Hematopoietic multipotent progenitor cell treated with erythropoietin and hydrocortisone succinate and interleukin-3 and kit ligand, for 6 days (in vitro differentiated cells): ENCODE measurements at regions not wholly inside any gene's neighbourhood (a gene's known extent, or its start where the extent isn't known, plus 50 kb on each side); places are given as distances from the start of the nearest gene placed in this dataset.
A peak's percentile ranks its signal among the peaks of the same experiment; 100 is the strongest.
"Not testable (repeated sequence)": the region's sequence is repeated elsewhere in the genome, so short reads cannot be mapped to it uniquely, and the experiment has no call there.

Experiments
- DNase-seq: peaks from one replicate; pipeline ENCODE4 v3.0.0-alpha.2; 2015

DNA sequence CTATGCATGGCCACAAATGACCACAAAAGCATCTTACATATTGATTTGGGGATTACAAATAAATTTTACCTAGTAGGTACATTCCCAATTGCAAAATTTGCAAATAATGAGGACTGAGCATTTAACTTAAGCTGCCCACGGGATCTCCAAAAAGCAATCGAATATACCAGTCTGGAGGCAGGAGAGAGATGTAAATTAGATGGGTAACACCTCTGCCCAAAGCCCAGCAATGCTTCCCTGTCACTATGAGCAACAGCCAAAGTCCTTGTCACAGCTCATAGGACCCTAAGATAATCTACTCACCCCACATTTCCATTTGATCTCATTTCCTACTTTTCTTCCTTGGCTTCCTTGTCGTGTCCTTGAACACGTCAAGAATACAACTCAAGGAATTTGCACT is 172.2 kb downstream of the SUCLG1 start:
- DNase-seq, result no peak

DNA sequence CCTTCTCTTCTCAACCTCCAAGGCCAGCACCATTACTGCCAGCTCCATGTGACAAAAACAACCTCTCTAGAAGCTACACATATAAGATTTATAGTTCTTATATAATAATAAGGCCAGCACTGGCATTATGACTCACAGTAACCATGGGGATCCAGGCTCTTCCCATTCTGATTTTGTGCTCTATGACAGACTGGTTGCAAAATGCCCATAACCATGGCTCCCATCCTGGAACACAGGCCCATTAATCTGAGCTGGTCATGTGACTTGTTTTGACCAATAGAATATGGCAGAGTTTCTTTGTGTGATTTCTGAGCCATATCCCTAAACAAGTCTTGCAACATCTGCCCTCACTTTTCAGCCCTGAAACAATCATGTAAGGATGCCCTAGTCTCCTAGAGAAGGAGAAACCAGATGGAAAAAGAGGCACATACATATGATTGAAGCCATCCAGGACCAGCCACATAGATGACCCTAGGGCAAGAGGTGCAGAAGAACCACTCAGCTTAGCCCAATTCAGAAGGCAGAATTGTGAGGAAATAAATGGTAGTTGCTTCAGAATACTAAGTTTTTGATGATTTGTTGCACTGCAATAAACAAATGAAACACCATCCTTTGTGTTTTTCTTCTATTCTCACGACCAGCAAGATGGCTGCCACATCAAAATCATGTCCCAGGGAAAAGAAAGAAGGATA is 173.9 kb downstream of the SUCLG1 start:
- DNase-seq, result no peak

- DNase-seq, result no peak
Measured at GRCh38 chr2:84283506-84283905, 175.6 kb downstream of the SUCLG1 start.

DNA sequence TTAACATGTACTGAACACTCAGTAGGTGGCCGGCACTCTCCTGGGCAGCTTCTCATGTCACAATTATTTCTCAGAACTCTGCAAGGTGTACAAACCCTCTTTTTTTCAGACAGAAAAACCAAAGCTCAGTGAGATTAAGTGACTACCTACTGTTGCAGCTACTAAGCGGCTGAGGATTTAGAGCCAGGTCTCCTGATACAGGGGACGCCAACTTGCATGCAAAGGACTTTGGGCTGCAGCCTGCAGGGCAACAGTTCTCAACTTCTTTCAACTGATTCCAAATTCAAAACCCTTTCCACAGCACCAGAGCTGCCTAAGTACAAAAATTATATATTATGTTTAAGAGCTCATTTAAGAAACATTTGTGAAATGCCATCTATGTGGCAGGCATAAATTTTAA is 177.6 kb downstream of the SUCLG1 start:
- no peak for DNase-seq

DNA sequence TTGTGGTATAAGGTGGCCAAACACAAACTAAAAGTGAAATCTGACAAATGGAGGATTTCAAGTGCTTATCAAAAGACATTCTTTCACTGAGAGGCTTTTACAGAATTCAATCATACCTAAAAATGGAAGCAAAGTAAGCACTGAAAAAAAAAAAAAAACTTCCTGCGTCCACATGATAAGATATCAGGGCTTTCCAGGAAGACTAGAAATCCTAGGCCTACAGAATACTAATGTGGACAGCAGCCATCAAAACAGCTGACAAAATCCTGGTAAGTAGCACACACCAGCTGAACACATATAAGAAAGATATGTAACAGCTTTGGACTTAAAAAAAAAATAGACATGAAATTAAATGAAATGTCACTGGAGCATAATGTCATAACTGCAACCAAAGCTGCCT is 178.2 kb downstream of the SUCLG1 start:
- no peak for DNase-seq

DNA sequence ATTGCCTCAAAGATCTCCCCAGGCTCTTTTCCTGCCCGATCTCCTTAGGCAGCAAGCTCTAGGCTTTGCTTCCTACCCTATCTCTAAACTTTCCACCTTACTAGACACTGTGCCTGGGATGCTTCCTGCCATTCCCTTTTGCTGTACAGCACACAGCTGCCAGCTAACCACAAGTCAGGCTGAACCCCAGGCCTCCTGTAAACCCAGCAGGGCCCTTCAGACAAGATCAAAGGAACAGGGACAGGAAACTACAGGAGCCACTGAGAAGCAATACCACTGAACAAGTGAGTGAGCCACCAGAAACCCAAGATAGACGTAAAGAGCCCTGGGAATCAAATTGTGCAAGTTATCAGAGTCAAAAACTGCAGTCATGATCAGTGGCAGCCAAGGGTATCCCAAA is 180.7 kb downstream of the SUCLG1 start:
- no peak for DNase-seq

- DNase-seq, result no peak
Measured at GRCh38 chr2:84276590-84277255, 182.4 kb downstream of the SUCLG1 start.

- DNase-seq, result no peak
Measured at GRCh38 chr2:84273406-84273805, 185.7 kb downstream of the SUCLG1 start.

- no peak for DNase-seq
Measured at GRCh38 chr2:84271977-84272376, 187.1 kb downstream of the SUCLG1 start.

- no peak for DNase-seq
Measured at GRCh38 chr2:84257831-84258230, 201.2 kb downstream of the SUCLG1 start.

GRCh38 chr2:84251651-84252302 is 207.3 kb downstream of the SUCLG1 start:
- DNase-seq, result no peak

- no peak for DNase-seq
Measured at GRCh38 chr2:84249140-84249539, 209.9 kb downstream of the SUCLG1 start.

DNA sequence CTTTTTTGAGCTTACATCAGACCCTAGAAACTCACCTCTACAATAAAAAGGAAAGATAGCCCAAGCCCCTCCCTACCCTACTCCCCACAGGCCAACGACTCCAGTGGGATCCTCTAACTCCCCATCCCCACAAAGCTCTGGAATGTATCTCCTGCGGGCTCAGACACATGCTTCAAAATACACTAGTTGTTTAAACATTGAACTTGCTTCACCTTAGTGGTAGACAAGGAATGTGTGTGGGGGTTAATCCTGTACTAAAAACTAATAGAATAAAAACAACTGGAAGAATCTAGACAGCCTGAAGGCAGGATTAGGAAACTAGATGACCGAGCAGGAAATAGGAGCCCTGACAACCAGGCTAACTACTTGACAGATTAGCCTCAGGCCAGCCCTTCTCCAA is 211.5 kb downstream of the SUCLG1 start:
- no peak for DNase-seq

DNA sequence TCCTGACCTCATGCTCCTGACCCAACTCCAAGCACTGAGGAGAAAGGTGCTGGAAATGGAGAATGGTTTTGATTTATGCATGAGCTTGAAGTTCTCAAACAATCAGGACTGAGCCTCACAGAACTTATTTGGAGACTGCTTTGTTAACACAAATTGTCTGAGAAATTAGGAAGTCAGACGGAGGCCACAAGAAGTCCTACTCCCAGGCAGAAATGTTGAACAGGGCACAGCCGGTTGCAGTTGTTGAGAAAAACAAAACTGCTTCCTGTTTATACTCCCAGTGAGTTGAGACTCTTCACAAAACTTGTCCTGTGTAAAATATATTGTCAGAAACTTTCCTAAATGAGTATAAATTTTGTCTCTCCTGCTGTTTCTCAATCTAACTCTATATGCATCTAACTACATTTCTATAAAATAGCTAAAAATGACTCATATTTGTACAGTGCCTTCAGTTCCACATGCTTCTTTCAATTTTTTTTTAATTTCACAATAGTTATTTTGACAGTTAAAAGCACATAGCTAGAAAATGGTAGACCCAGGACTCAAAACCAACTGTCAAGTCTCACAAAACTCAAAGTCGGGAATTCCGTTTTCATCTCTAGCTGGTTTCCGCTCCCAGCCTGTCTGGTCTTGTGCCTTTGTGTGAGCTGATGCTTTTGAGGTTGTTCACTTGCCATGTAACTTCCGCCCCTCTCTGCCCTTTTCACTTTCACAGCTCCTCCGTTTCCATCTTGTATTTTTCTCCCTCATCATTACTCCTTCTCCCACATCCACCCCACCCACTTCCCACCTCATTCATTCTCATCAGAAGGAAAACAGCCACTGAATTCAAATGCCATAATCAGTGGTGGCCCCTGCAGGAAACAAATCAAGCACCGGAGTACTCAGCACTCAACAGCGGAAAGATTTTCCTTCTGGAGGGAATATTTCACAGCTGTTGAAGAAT is 215.0 kb downstream of the SUCLG1 start:
- DNase-seq, result no peak

DNA sequence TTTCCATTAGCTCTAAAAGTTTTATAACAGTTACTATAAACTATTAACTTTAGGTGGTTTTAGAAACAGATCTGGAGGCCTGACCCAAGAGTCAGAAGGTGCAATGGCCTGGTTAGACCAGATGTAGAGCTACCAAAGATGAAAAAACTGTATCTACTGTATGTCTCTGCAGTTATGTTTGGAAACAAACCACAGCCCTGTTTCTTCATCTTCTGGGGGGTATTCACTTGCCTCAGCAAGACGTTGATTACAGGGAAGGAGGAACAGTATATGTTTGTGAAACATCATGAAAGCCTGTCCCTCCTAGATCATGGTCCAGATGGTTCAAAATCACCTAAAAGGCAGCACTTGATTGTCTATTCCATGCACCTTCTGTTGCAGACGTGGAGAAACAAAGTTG is 220.2 kb downstream of the SUCLG1 start:
- peak; percentile 11 for DNase-seq

- no peak for DNase-seq
Measured at GRCh38 chr2:84236288-84236687, 222.8 kb downstream of the SUCLG1 start.

DNA sequence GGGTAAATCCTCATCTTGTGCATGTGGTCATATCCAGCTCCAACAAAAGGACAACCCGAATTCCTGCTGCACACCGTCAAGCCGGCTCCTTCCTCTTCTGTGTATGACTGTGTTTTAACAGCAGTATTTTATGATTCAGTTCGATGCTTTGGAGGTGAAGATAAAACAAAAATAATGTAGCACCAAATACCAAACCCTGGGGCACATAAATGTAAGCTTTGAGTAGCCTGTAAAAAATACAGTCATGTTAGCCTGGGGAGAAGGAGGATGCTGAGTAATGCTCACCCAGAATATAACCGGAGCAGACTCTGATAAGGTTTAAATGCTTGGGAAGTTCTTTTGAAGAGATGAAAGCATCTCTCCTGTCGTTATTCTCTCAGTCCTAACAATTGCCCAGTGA is 225.0 kb downstream of the SUCLG1 start:
- DNase-seq, result no peak

DNA sequence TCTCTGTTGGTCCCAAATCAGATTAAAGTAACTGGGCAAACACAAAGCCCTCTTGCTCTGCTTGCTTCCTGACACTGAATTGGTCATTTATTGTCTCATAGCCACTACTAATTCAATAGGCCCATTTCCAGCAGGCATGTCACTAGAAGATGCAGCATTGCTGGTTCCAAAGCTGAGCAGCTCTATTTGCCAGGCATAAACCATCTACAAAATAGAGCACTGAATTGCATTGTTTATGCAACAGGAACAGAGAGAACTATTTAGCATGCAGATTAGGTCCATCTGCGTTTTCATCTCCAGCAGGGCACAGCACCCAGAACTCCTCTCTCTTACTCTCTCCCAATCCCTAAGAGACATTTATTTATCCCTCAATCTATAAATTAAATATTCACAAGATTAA is 227.6 kb downstream of the SUCLG1 start:
- DNase-seq, result no peak

DNA sequence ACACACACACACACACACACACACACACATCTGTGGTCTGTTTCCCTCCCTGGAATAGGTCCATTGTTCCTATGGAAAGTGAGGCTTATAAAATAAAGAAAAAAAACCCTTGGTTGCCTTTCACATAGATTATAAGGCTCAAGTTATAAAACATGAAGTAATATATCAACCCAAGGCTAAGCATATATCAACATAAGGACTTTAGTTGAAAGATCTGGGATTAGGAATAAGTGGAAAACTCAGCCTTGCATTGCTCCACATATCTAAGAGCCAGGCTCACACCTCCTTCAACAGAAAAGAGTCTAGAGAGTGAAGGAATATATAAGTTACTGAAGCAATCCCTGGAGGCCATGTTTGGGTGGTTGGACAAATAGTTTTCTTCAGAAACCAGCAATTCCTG is 235.0 kb downstream of the SUCLG1 start:
- no peak for DNase-seq

DNA sequence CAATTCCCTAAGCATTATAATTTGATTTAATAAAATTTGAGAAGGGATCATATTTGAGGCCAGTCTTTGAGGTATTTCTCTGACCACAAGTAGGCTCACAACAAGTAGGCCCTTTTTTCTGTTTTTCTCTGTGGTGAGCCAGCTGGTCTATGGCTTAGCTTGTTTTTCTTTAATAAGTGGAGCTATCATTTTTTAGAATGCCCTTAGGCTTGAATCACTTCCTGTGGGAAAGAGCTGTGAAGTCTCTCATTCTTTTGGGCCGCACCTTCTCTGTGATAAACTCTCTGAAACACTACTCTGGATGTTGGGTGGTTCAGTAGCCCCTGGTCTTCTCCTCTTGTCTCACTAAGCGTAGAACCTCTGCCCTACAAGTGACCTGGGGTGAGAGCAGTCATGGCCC is 235.9 kb downstream of the SUCLG1 start:
- no peak for DNase-seq

DNA sequence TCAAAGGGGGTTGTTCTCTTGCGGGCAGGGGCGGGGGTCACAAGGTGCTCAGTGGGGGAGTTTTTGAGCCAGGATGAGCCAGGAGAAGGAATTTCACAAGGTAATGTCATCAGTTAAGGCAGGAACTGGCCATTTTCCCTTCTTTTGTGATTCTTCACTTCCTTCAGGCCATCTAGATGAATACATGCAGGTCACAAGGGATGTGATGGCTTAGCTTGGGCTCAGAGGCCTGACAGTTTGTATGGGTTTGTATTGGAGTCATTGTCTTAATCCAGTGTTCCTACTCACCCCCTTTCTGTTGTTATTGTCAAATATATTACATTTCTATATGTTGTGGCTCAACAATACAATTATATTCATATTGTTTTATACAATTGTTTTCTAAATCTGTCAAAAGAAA is 238.0 kb downstream of the SUCLG1 start:
- DNase-seq, result not testable (repeated sequence)

GRCh38 chr2:84217456-84217855 is 241.6 kb downstream of the SUCLG1 start:
- no peak for DNase-seq

- no peak for DNase-seq
Measured at GRCh38 chr2:84214455-84214854, 244.6 kb downstream of the SUCLG1 start.
